HEK293 (cell line): ENCODE measurements at regions not wholly inside any gene's neighbourhood (a gene's known extent, or its start where the extent isn't known, plus 50 kb on each side); places are given as distances from the start of the nearest gene placed in this dataset.

ENCODE experiments used
- IKZF3 ChIP-seq: fragments of 450-650 bp; IDR thresholded peaks from 2 replicates; pipeline ENCODE4 v1.5.0; 2018; ENCODE audit warnings: missing biosample characterization, mild to moderate bottlenecking, missing genetic modification characterization, moderate library complexity
- ZNF140 ChIP-seq: fragments of 450-650 bp; formaldehyde crosslinking; IDR thresholded peaks from 2 replicates; pipeline ENCODE4 v1.5.1; 2016; ENCODE audit warnings: missing biosample characterization, missing genetic modification characterization
- ZNF629 ChIP-seq: fragments of 450-650 bp; formaldehyde crosslinking; IDR thresholded peaks from 2 replicates; pipeline ENCODE4 v1.5.1; 2017; ENCODE audit warnings: missing biosample characterization, missing genetic modification characterization
- TF ChIP-seq, protein P1 (sequence below): fragments of 450-650 bp; formaldehyde crosslinking; IDR thresholded peaks from 2 replicates; pipeline ENCODE4 v1.5.1; 2016; ENCODE audit warnings: missing biosample characterization, missing genetic modification characterization
- TF ChIP-seq, protein P2 (sequence below): fragments of 450-650 bp; formaldehyde crosslinking; IDR thresholded peaks from 2 replicates; pipeline ENCODE4 v1.5.1; 2016; ENCODE audit warnings: missing biosample characterization, missing genetic modification characterization, low read depth
- TF ChIP-seq, protein P3 (sequence below): fragments of 450-650 bp; formaldehyde crosslinking; IDR thresholded peaks from 2 replicates; pipeline ENCODE4 v1.5.1; 2016; ENCODE audit warnings: missing biosample characterization, missing genetic modification characterization

DNA sequence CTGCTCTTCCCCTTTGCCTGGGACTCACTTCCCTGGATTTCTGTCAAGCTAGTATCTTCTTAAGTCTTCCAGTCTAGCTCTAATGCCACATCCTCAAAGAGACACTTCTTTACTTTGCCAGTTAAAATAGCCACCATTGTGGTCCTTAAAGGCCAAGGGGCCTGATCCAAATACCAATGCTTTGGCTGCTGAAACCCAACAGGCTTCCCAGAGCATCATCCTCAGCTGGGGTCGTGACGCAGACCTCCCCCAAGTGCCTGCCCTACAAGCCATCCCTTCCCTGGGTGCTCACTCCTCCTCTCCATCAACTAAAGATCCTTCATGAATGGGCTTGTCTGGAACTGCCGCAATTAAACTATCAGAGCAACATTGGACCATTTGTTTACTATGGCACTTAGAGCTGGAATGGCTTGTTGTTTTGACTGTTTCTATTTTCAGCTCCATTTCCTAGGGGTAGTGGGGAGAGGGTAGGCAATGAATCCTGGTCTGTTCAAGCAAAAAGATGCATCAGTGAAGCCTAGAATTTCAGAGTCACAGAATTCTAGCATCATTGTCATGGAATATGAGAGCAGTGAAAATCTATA lies 79.6 kb upstream of the SIRPA start:
- TF ChIP-seq, protein P1, sequence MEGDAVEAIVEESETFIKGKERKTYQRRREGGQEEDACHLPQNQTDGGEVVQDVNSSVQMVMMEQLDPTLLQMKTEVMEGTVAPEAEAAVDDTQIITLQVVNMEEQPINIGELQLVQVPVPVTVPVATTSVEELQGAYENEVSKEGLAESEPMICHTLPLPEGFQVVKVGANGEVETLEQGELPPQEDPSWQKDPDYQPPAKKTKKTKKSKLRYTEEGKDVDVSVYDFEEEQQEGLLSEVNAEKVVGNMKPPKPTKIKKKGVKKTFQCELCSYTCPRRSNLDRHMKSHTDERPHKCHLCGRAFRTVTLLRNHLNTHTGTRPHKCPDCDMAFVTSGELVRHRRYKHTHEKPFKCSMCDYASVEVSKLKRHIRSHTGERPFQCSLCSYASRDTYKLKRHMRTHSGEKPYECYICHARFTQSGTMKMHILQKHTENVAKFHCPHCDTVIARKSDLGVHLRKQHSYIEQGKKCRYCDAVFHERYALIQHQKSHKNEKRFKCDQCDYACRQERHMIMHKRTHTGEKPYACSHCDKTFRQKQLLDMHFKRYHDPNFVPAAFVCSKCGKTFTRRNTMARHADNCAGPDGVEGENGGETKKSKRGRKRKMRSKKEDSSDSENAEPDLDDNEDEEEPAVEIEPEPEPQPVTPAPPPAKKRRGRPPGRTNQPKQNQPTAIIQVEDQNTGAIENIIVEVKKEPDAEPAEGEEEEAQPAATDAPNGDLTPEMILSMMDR (tag by site-specific recombination) = no peak
- TF ChIP-seq IKZF3 (tag by site-specific recombination) (no peak), ZNF140 (no peak), ZNF629 (tag by site-specific recombination) (no peak)
- TF ChIP-seq, protein P2, sequence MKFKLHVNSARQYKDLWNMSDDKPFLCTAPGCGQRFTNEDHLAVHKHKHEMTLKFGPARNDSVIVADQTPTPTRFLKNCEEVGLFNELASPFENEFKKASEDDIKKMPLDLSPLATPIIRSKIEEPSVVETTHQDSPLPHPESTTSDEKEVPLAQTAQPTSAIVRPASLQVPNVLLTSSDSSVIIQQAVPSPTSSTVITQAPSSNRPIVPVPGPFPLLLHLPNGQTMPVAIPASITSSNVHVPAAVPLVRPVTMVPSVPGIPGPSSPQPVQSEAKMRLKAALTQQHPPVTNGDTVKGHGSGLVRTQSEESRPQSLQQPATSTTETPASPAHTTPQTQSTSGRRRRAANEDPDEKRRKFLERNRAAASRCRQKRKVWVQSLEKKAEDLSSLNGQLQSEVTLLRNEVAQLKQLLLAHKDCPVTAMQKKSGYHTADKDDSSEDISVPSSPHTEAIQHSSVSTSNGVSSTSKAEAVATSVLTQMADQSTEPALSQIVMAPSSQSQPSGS (tag by site-specific recombination) = no peak
- TF ChIP-seq, protein P3, sequence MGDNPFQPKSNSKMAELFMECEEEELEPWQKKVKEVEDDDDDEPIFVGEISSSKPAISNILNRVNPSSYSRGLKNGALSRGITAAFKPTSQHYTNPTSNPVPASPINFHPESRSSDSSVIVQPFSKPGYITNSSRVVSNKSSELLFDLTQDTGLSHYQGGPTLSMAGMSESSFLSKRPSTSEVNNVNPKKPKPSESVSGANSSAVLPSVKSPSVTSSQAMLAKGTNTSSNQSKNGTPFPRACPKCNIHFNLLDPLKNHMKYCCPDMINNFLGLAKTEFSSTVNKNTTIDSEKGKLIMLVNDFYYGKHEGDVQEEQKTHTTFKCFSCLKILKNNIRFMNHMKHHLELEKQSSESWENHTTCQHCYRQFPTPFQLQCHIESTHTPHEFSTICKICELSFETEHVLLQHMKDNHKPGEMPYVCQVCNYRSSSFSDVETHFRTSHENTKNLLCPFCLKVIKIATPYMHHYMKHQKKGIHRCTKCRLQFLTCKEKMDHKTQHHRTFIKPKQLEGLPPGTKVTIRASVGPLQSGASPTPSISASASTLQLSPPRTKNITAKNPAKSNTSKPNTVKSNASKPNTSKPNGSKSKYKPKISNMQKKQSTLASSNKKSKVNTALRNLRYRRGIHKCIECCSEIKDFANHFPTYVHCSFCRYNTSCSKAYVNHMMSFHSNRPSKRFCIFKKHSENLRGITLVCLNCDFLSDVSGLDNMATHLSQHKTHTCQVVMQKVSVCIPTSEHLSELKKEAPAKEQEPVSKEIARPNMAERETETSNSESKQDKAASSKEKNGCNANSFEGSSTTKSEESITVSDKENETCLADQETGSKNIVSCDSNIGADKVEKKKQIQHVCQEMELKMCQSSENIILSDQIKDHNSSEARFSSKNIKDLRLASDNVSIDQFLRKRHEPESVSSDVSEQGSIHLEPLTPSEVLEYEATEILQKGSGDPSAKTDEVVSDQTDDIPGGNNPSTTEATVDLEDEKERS (tag by site-specific recombination) = no peak
